Progenitor cell of endocrine pancreas (in vitro differentiated cells): ENCODE measurements at regions not wholly inside any gene's neighbourhood (a gene's known extent, or its start where the extent isn't known, plus 50 kb on each side); places are given as distances from the start of the nearest gene placed in this dataset.
"Not testable (repeated sequence)": the region's sequence is repeated elsewhere in the genome, so short reads cannot be mapped to it uniquely, and the experiment has no call there.

Experiments
- DNase-seq: peaks from one replicate; pipeline ENCODE4 v3.0.0; 2021; ENCODE audit warnings: low spot score; ENCODE audit not compliant: unreplicated experiment
- H3K27ac Mint-ChIP-seq: 2 replicates; pipeline ENCODE4 v1.8.0; 2021; ENCODE audit warnings: mild to moderate bottlenecking, moderate library complexity, mixed read lengths
- H3K27me3 Mint-ChIP-seq: 2 replicates; pipeline ENCODE4 v1.8.0; 2021; ENCODE audit warnings: mixed read lengths
- H3K36me3 Mint-ChIP-seq: 2 replicates; pipeline ENCODE4 v1.8.0; 2022; ENCODE audit warnings: mixed read lengths; ENCODE audit not compliant: insufficient read depth
- H3K4me1 Mint-ChIP-seq: 2 replicates; pipeline ENCODE4 v1.8.0; 2021; ENCODE audit warnings: low read depth, mixed read lengths
- H3K4me3 Mint-ChIP-seq: 2 replicates; pipeline ENCODE4 v1.8.0; 2021; ENCODE audit warnings: low read depth, mild to moderate bottlenecking, moderate library complexity, mixed read lengths
- H3K9me3 Mint-ChIP-seq: 2 replicates; pipeline ENCODE4 v1.8.0; 2021; ENCODE audit warnings: low read depth, mixed read lengths
- CTCF ChIP-seq: fragments of 200-600 bp; sonication (generic); IDR thresholded peaks from one replicate; pipeline ENCODE4 v1.5.0; 2021; ENCODE audit warnings: antibody characterized with exemption, mild to moderate bottlenecking; ENCODE audit not compliant: unreplicated experiment

- Mint-ChIP-seq H3K27ac (no peak overlapping the region), H3K36me3 (no peaks in the 10 kb centered on the region), H3K9me3 (no peaks in the 10 kb centered on the region), H3K4me3 (no peak overlapping the region), H3K4me1 (peaks cover 1% of the 10 kb centered on the region), H3K27me3 (no peaks in the 10 kb centered on the region)
- DNase-seq: no peak
- TF ChIP-seq CTCF: no peak
Observed at GRCh38 chr3:178343433-178344038, 192.7 kb upstream of the KCNMB2 start.

- Mint-ChIP-seq H3K4me3 (no peak overlapping the region), H3K27me3 (no peaks in the 10 kb centered on the region), H3K9me3 (peaks cover 5% of the 10 kb centered on the region), H3K36me3 (no peaks in the 10 kb centered on the region), H3K27ac (no peak overlapping the region), H3K4me1 (peaks cover 4% of the 10 kb centered on the region)
- DNase-seq: no peak
- TF ChIP-seq CTCF: no peak
Observed at GRCh38 chr3:178345944-178346343, 190.3 kb upstream of the KCNMB2 start.

- H3K36me3 Mint-ChIP-seq, H3K27me3 Mint-ChIP-seq, DNase-seq, H3K27ac Mint-ChIP-seq, H3K9me3 Mint-ChIP-seq, H3K4me3 Mint-ChIP-seq: not testable (repeated sequence)
- peaks cover 14% of the 10 kb centered on the region for H3K4me1 Mint-ChIP-seq
Observed at GRCh38 chr3:178348561-178349217, 187.5 kb upstream of the KCNMB2 start.

- not testable (repeated sequence) for H3K27me3 Mint-ChIP-seq, H3K4me3 Mint-ChIP-seq, H3K9me3 Mint-ChIP-seq, DNase-seq, H3K27ac Mint-ChIP-seq, H3K36me3 Mint-ChIP-seq
- peaks cover 14% of the 10 kb centered on the region for H3K4me1 Mint-ChIP-seq
Observed at GRCh38 chr3:178349218-178349596, 187.0 kb upstream of the KCNMB2 start.

- Mint-ChIP-seq H3K36me3 (no peaks in the 10 kb centered on the region), H3K27ac (no peak overlapping the region), H3K9me3 (peaks cover 5% of the 10 kb centered on the region), H3K27me3 (no peaks in the 10 kb centered on the region), H3K4me3 (no peak overlapping the region), H3K4me1 (peaks cover 14% of the 10 kb centered on the region)
- no peak for DNase-seq
- no peak for TF ChIP-seq CTCF
Observed at GRCh38 chr3:178350763-178351162, 185.5 kb upstream of the KCNMB2 start.

- Mint-ChIP-seq H3K4me1 (peaks cover 13% of the 10 kb centered on the region), H3K27me3 (no peaks in the 10 kb centered on the region), H3K9me3 (peaks cover 15% of the 10 kb centered on the region), H3K27ac (peak overlapping the region; percentile 66), H3K4me3 (no peak overlapping the region), H3K36me3 (no peaks in the 10 kb centered on the region)
- no peak for DNase-seq
- no peak for TF ChIP-seq CTCF
Observed at GRCh38 chr3:178352326-178353005, 183.8 kb upstream of the KCNMB2 start.
